Activated T-cell treated with anti-CD3 and anti-CD28 coated beads for 24 hours (primary cell): ENCODE measurements at regions not wholly inside any gene's neighbourhood (a gene's known extent, or its start where the extent isn't known, plus 50 kb on each side); places are given as distances from the start of the nearest gene placed in this dataset.

Source experiments
- DNase-seq: peaks from one replicate; pipeline ENCODE4 v3.0.0-alpha.2; 2020; ENCODE audit warnings: low read depth

- DNase-seq = no peak
Observed at GRCh38 chrX:131704136-131704695, 160.3 kb downstream of the OR13H1 start.

GRCh38 chrX:131709553-131709952, 165.7 kb downstream of the OR13H1 start:
- DNase-seq = no peak

GRCh38 chrX:131711478-131711867, 167.6 kb downstream of the OR13H1 start:
- DNase-seq = no peak

- DNase-seq = no peak
Observed at GRCh38 chrX:131723646-131724045, 179.8 kb downstream of the OR13H1 start.

- no peak for DNase-seq
Observed at GRCh38 chrX:131724292-131724691, 180.4 kb downstream of the OR13H1 start.

GRCh38 chrX:131725001-131725654, 181.3 kb downstream of the OR13H1 start:
- no peak for DNase-seq

- no peak for DNase-seq
Observed at GRCh38 chrX:131727778-131728177, 183.9 kb downstream of the OR13H1 start.

- no peak for DNase-seq
Observed at GRCh38 chrX:131728295-131729145, 184.6 kb downstream of the OR13H1 start.

- DNase-seq = no peak
Observed at GRCh38 chrX:131729295-131729694, 185.4 kb downstream of the OR13H1 start.

GRCh38 chrX:131734621-131735020, 190.7 kb downstream of the OR13H1 start:
- DNase-seq = no peak

GRCh38 chrX:131735127-131735526, 191.3 kb downstream of the OR13H1 start:
- DNase-seq = no peak

GRCh38 chrX:131739823-131740222, 195.9 kb downstream of the OR13H1 start:
- no peak for DNase-seq

GRCh38 chrX:131741103-131741581, 197.3 kb downstream of the OR13H1 start:
- no peak for DNase-seq

GRCh38 chrX:131745942-131746489, 202.1 kb downstream of the OR13H1 start:
- no peak for DNase-seq

GRCh38 chrX:131746491-131746968, 202.7 kb downstream of the OR13H1 start:
- no peak for DNase-seq

GRCh38 chrX:131747173-131747572, 203.3 kb downstream of the OR13H1 start:
- DNase-seq = no peak

GRCh38 chrX:131752493-131753198, 208.8 kb downstream of the OR13H1 start:
- DNase-seq = no peak

GRCh38 chrX:131762802-131763234, 218.9 kb downstream of the OR13H1 start:
- no peak for DNase-seq

GRCh38 chrX:131763674-131764073, 219.8 kb downstream of the OR13H1 start:
- DNase-seq = no peak

- no peak for DNase-seq
Observed at GRCh38 chrX:131764216-131764615, 220.3 kb downstream of the OR13H1 start.

- DNase-seq = no peak
Observed at GRCh38 chrX:131778269-131779218, 234.7 kb downstream of the OR13H1 start.
